DOHH2 (cell line): ENCODE measurements at regions not wholly inside any gene's neighbourhood (a gene's known extent, or its start where the extent isn't known, plus 50 kb on each side); places are given as distances from the start of the nearest gene placed in this dataset.

ENCODE experiments used
- CTCF ChIP-seq: fragments of 200-600 bp; sonication (generic); IDR thresholded peaks from one replicate; pipeline ENCODE4 v1.5.1; 2014; ENCODE audit warnings: antibody characterized with exemption, mild to moderate bottlenecking, low read depth, low read length; ENCODE audit not compliant: poor library complexity, severe bottlenecking
- EZH2phosphoT487 ChIP-seq: fragments of 200-600 bp; sonication (generic); IDR thresholded peaks from 2 replicates; pipeline ENCODE4 v1.6.1; 2017; ENCODE audit warnings: borderline replicate concordance, mild to moderate bottlenecking, antibody characterized with exemption, low read length, moderate library complexity, mixed read lengths

DNA sequence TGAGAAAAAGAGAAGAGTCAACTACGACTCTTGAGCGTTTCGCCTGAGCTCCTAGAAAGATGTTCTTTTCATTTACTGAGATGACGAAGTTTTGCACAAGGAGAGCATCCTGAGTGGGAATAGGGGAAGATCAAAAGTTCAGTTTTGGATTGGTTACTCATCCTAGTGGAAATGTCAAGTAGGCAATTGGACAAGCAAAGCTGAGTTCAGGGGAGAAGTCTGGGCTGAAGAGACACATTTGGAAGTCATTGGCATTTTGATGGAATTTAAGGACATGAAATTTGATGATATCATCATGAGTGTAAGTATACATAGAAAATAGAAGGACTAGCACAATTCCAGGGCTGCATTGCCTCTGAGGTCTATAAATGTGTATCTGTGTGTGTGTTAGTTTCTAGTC lies 416.6 kb downstream of the RAD51AP2 start:
- no peak for TF ChIP-seq CTCF
- no peak for TF ChIP-seq EZH2phosphoT487
